Kidney glomerular epithelial cell (primary cell): ENCODE measurements at regions not wholly inside any gene's neighbourhood (a gene's known extent, or its start where the extent isn't known, plus 50 kb on each side); places are given as distances from the start of the nearest gene placed in this dataset.
"Not testable (repeated sequence)": the region's sequence is repeated elsewhere in the genome, so short reads cannot be mapped to it uniquely, and the experiment has no call there.

Source experiments
- DNase-seq: peaks from one replicate; lab custom pipeline; 2025; lab: John Stamatoyannopoulos, UW

DNA sequence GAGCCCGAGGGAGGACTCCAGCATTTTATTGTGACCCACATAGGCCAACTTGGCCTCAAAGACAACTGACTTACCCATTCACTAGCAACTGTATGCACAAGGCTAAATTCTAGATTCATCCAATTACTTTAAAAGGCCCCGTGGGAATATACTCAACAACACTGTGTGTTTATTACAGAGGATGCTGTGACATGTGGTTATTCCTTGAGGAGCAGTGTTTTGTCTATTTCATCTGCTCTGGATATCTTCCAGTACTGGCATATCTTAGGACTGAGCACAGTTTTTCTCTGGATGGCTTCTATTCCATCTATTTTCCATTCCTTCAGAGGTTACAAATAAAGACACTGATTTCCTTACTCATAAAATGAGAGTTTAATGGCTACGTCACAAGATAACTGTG lies 87.2 kb upstream of the KRAS start:
- no peak for DNase-seq

- no peak for DNase-seq
Observed at GRCh38 chr12:25332143-25332542, 81.4 kb upstream of the KRAS start.

DNA sequence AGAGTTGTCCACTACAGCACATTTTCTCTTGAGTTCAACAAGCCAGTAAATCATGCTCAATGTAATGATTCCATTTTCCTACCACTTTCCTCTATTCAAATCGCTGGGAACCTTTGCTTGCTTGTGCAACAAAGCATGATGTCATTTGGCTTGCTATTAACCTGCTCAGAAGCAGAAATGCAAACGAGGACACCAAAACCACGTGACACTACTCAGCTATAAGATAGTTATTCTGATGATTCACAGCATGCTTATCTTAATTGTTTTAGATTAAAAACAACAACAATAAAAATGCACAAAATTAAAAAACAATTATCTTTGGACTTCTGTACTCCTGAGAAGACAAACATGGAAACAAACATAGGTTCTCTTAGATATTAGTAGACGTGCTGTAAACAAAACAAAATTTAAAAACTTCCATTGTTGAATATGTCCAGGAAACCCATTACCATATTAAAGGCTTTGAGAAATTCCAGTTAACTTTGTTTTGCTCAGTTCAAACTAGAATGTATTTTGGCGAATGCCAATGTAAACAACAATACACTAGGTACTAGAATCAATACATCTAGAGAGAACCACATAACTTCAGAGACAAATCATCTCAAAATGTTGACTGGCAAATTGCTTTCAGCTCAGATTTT lies 77.5 kb upstream of the KRAS start:
- DNase-seq, result peak; percentile 26

DNA sequence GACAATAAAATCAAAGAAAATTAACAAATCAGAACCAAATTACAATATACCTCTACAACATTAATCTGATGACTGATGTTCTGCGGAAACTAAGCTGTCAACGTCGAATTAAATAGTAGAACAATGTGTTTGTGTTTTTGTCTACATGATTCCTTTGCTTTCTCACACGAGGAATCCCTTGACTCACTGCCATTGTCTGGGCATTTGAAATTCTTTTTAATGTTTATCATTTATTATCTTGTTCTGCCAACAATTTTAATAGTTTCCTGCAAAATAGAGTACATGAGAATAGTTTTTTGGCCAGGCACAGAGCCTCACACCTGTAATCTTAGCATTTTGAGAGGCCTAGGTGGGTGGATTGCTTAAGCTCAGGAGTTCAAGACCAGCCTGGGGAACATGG lies 76.6 kb upstream of the KRAS start:
- no peak for DNase-seq

DNA sequence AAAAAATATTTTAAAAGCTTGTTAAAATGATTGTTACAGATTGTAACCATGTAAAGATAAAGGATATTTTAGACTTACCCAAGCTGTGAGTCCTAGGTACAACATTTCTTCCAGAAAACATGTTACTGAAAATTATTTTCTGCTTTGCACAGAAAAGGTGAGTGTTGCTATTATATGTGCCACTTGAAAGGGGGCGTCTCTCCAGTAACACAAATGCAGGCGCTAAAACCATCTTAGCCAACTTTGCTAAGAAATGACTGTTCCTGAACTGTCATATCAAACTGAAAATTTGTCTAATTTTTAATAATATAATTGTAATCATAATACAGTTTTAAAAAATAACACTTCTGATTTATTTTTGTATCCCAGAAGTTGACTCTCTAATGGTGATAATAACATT lies 75.6 kb upstream of the KRAS start:
- DNase-seq, result no peak

DNA sequence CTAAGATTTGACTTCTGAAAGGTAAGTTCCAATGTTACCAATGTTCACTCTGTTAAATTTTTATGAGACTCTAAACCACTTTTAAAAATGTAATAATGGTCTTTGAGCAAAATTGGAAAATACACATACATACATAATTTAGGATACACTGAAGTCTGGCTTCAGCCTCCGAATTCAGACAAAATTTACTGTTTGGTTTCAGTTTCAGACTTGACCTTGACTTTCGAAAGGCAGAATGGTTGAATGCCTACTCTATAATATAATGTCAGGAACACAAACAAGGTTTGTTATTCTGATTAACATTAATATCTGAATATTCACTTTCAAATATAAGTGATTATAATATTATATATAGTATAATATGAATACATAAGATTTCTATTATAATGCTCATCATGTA lies 74.1 kb upstream of the KRAS start:
- no peak for DNase-seq

DNA sequence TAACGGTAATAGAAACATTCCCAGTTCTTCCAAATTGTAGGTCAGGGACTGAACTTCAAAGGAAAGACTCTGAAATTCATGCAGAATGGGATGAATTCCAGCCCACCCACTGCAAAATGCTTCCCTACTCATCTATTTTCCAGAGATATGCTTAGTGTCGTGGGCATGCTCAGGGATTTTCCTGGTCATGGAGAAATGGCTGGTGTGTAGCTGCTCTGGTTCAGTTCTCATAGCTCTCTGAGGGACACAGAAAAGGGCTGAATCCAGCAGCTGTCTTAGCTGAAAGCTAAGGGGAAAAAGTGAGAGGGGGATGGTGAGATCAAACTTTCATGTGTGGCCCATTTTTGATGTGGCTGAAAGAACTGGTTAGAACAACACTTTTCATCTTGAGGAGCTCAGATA lies 72.9 kb upstream of the KRAS start:
- DNase-seq, result no peak

GRCh38 chr12:25322918-25323531 lies 72.3 kb upstream of the KRAS start:
- DNase-seq, result peak; percentile 6

- no peak for DNase-seq
Observed at GRCh38 chr12:25322351-25322750, 71.6 kb upstream of the KRAS start.

DNA sequence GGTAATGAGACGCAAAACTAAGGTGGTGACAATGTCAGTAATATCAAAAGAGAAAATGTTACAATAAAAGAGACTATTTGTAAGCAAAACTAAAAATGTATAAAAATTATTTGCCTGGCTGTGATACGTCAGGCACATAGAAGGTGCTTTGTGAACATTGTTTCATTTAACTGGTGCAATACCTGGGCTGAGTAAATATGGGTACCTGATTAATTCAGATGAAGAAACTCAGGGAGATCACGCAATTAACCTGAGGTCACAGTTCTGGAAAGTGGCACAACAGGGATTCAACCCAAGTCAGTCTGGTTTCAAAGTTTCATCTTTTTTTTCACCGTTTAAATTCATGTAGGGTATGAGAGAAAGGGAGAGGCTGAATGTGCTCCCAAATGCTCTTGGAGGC lies 71.0 kb upstream of the KRAS start:
- DNase-seq, result no peak

GRCh38 chr12:25320123-25321006 lies 69.6 kb upstream of the KRAS start:
- DNase-seq, result no peak

DNA sequence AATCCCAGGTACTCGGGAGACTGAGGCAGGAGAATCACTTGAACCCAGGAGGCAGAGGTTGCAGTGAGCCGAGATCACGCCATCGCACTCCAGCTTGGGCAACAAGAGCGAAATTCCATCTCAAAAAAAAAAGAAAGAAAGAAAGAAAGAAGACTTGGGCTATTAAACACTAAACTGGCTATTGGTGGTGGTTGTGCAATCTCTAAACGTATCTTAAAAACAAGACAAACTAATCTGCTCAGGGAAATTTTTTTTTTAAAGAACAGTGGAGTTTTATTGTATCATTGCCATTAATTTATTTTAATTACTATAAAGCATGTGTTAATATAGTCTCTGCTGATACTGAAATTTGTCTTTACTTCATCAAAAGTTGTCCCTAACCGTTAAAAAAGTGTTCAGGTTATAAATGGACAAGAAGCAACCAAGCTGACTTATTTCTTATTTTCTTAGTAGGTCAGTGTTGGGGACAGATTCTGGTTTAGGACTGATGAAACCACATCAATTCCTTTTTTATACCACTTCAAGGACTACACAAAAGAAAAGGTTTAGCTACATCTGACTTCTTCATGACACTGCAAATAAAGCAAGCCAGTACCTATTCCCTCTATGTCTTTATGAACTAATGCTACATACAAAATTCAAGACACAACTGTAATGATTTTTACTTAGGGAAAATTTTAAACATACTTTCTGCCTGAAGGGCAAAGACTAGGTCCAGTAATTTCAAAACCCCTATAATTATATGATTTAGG lies 68.7 kb upstream of the KRAS start:
- DNase-seq, result no peak

DNA sequence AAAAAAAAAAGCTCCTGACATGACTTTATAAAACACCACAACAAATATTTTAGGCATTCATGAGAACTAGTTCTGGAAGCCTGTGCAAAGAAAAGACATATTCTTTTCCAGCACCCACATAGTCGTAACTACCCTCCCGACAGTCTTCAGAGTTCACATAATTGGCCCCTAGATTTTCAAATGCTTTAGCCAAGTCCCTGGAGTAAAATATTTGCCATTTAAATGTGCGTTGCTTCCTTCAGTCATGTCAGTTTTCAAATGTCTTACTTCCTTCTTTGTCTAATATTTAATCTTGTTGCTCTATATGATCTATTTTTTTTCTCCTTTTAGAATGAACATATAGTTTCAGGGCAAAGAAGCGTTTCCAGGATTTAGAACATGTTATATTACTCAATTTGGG lies 66.8 kb upstream of the KRAS start:
- no peak for DNase-seq

- DNase-seq, result no peak
Observed at GRCh38 chr12:25315388-25315787, 64.7 kb upstream of the KRAS start.

- not testable (repeated sequence) for DNase-seq
Observed at GRCh38 chr12:25313266-25313990, 62.7 kb upstream of the KRAS start.

DNA sequence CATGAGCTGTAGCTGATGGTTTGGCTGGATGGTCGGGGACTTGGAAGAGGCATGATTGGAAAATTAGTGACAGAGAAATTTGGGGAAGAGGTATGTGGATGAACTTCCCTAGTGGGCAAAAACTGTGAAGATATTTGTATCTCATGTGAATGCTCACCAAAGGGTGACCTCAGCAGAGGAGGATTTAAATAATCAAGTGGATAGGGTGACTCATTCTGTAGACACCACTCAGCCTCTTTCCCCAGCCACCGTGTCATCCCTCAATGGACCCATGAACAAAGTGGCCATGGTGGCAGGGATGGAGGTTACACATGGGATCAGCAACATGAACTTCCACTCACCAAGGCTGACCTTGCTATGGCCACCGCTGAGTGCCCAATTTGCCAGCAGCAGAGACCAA lies 60.8 kb upstream of the KRAS start:
- DNase-seq, result no peak

DNA sequence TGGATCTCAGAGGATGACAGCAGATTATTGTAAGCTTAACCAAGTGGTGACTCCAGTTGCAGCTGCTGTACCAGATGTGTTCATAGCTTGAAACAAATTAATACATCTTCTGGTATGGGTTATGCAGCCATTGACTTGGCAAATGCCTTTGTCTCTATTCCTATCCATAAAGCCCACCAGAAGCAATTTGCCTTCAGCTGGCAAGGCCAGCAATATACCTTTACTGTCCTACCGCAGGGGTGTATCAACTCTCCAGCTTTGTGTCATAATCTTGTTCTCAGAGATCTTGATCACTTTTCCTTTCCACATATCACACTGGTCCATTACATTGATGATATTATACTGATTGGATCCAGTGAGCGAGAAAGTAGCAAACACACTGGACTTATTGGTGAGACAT lies 59.3 kb upstream of the KRAS start:
- not testable (repeated sequence) for DNase-seq

GRCh38 chr12:25308756-25309155 lies 58.0 kb upstream of the KRAS start:
- DNase-seq, result no peak

DNA sequence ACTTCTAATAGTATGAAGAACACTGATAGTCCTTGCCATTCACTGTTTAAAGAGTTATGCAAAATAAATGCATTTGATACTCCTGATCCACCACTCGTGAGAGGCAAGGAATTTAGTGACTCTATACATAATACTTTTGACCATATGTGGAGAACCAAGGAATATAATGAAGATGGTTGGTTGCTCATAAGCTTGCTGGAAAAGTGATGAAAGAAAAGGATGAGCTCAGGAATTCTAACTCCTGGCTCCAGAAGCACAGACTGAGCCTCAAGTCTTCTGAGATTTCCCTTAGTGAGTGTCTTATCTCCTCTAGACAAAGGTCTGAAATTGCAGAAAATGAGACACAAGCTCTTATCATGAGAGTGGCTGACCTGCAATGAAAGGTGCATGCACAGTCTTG lies 57.1 kb upstream of the KRAS start:
- no peak for DNase-seq

- DNase-seq, result no peak
Observed at GRCh38 chr12:25301798-25302197, 51.1 kb upstream of the KRAS start.
